IMR-90 (cell line): ENCODE measurements at regions not wholly inside any gene's neighbourhood (a gene's known extent, or its start where the extent isn't known, plus 50 kb on each side); places are given as distances from the start of the nearest gene placed in this dataset.
"Not testable (repeated sequence)": the region's sequence is repeated elsewhere in the genome, so short reads cannot be mapped to it uniquely, and the experiment has no call there.

Experiments used
- ATAC-seq: fragments of 200-7000 bp; cut with Tn5 transposase; 2 replicates; pipeline ENCODE4 v1.9.1; 2020; ENCODE audit warnings: low read depth, mild to moderate bottlenecking, moderate library complexity
- BruUV-seq: library from RNA; stranded (reverse); fragments of 400-500 nt; replicated peaks from 2 replicates; lab custom pipeline; 2021; lab: Mats Ljungman, UMichigan
- CTCF ChIA-PET: fragments of 300-600 bp; formaldehyde crosslinking; extraction: SDS; loops from one replicate; lab custom pipeline; 2021; ENCODE audit warnings: antibody characterized with exemption; lab: Yijun Ruan, JAX
- POLR2A ChIA-PET: fragments of 300-600 bp; sonication (Branson Sonifier 250); formaldehyde crosslinking; loops from one replicate; lab custom pipeline; 2022; ENCODE audit warnings: antibody characterized with exemption; ENCODE audit not compliant: unreplicated experiment; lab: Charles Lee
- DNase-seq: peaks from one replicate; pipeline ENCODE4 v3.0.0; 2013
- H2AFZ ChIP-seq: replicated peaks from 2 replicates; pipeline ENCODE3; 2013; ENCODE audit warnings: low read length, mild to moderate bottlenecking; ENCODE audit not compliant: poor library complexity
- H2AK5ac ChIP-seq: 2 replicates; pipeline ENCODE4 v1.6.1; 2013; ENCODE audit warnings: low read depth, low read length, inconsistent platforms
- H2AK9ac ChIP-seq: replicated peaks from 2 replicates; pipeline ENCODE3; 2013; ENCODE audit warnings: mild to moderate bottlenecking, low read depth, low read length, moderate library complexity; ENCODE audit not compliant: poor library complexity
- H2BK120ac ChIP-seq: 2 replicates; pipeline ENCODE4 v1.6.1; 2013; ENCODE audit warnings: low read depth, low read length, inconsistent platforms
- H2BK15ac ChIP-seq: 3 replicates; pipeline ENCODE4 v1.6.1; 2013; ENCODE audit warnings: low read depth, low read length, inconsistent platforms
- H2BK20ac ChIP-seq: 2 replicates; pipeline ENCODE4 v1.6.1; 2013; ENCODE audit warnings: low read depth, mild to moderate bottlenecking, inconsistent platforms, low read length, moderate library complexity
- H2BK5ac ChIP-seq: 2 replicates; pipeline ENCODE4 v1.6.1; 2013; ENCODE audit warnings: mild to moderate bottlenecking, low read depth, low read length, inconsistent platforms; ENCODE audit not compliant: poor library complexity, severe bottlenecking
- H3K14ac ChIP-seq: replicated peaks from 2 replicates; pipeline ENCODE4 v1.6.1; 2013; ENCODE audit warnings: low read depth, low read length, inconsistent platforms
- H3K18ac ChIP-seq: 2 replicates; pipeline ENCODE4 v1.6.1; 2013; ENCODE audit warnings: low read depth, low read length, control low read depth
- H3K23ac ChIP-seq: 2 replicates; pipeline ENCODE4 v1.6.1; 2013; ENCODE audit warnings: low read depth, low read length, inconsistent platforms
- H3K27ac ChIP-seq: 2 replicates; pipeline ENCODE4 v1.5.1; 2013; ENCODE audit warnings: mild to moderate bottlenecking, control low read depth, low read length; ENCODE audit not compliant: insufficient read depth
- H3K27me3 ChIP-seq: 2 replicates; pipeline ENCODE4 v1.6.1; 2013; ENCODE audit warnings: low read length; ENCODE audit not compliant: control insufficient read depth, insufficient read depth
- H3K36me3 ChIP-seq: 2 replicates; pipeline ENCODE4 v1.6.1; 2013; ENCODE audit warnings: low read length, mixed read lengths; ENCODE audit not compliant: control insufficient read depth, insufficient read depth
- H3K4ac ChIP-seq: 2 replicates; pipeline ENCODE4 v1.6.1; 2013; ENCODE audit warnings: low read depth, low read length, inconsistent platforms
- H3K4me1 ChIP-seq: 2 replicates; pipeline ENCODE4 v1.6.1; 2013; ENCODE audit warnings: low read length, mixed read lengths; ENCODE audit not compliant: control insufficient read depth, insufficient read depth
- H3K4me2 ChIP-seq: 2 replicates; pipeline ENCODE4 v1.6.1; 2013; ENCODE audit warnings: low read depth, mild to moderate bottlenecking, control low read depth, low read length, moderate library complexity
- H3K4me3 ChIP-seq: 2 replicates; pipeline ENCODE4 v1.5.1; 2013; ENCODE audit warnings: low read depth, mild to moderate bottlenecking, control low read depth, low read length, moderate library complexity; ENCODE audit not compliant: insufficient read depth
- H3K56ac ChIP-seq: 2 replicates; pipeline ENCODE4 v1.6.1; 2013; ENCODE audit warnings: low read length, inconsistent platforms; ENCODE audit not compliant: insufficient read depth; ENCODE audit errors: extremely low read depth
- H3K79me1 ChIP-seq, 2 experiments: 2 replicates each; pipeline ENCODE4 v1.6.1; 2013; ENCODE audit warnings: low read length in 2 of 2, inconsistent platforms in 1 of 2, low read depth in 1 of 2
- H3K9ac ChIP-seq: 2 replicates; pipeline ENCODE4 v1.6.1; 2013; ENCODE audit warnings: low read depth, low read length, control low read depth
- H3K9me1 ChIP-seq: 2 replicates; pipeline ENCODE4 v1.6.1; 2013; ENCODE audit warnings: low read length, inconsistent platforms; ENCODE audit not compliant: insufficient read depth
- H3K9me3 ChIP-seq: 2 replicates; pipeline ENCODE4 v1.6.1; 2013; ENCODE audit warnings: low read length; ENCODE audit not compliant: control insufficient read depth, insufficient read depth
- H4K20me1 ChIP-seq: 2 replicates; pipeline ENCODE4 v1.6.1; 2013; ENCODE audit warnings: low read length, inconsistent platforms; ENCODE audit not compliant: insufficient read depth
- H4K5ac ChIP-seq: 2 replicates; pipeline ENCODE4 v1.6.1; 2013; ENCODE audit warnings: mild to moderate bottlenecking, low read depth, low read length, control low read depth
- H4K8ac ChIP-seq, 2 experiments: 2 replicates each; pipeline ENCODE4 v1.6.1; 2013; ENCODE audit warnings: low read depth in 2 of 2, low read length in 2 of 2, control low read depth in 1 of 2, inconsistent platforms in 1 of 2
- H4K91ac ChIP-seq: 2 replicates; pipeline ENCODE4 v1.6.1; 2013; ENCODE audit warnings: low read depth, low read length, inconsistent platforms; ENCODE audit not compliant: insufficient read depth
- CEBPB ChIP-seq: IDR thresholded peaks from 2 replicates; pipeline ENCODE4 v1.6.1; 2012; ENCODE audit warnings: low read depth, low read length, improper control_type of control experiment
- USF2 ChIP-seq: fragments of 150-350 bp; IDR thresholded peaks from 2 replicates; pipeline ENCODE4 v1.6.1; 2017; ENCODE audit warnings: mild to moderate bottlenecking, antibody characterized with exemption, low read length, low read depth
- WGBS, 2 experiments: methylation state at CpG; one replicate each; pipeline versions ENCODE4 v1.1.5 to v1.1.7; 2013; ENCODE audit warnings: missing lambda C conversion rate in 2 of 2; ENCODE audit not compliant: insufficient read length in 1 of 2; ENCODE audit errors: extremely low coverage in 2 of 2; 5-methylcytosine and 5-hydroxymethylcytosine counted together
- dilution Hi-C: fragments of 300-500 bp; cut with HindIII; formaldehyde crosslinking; loops from one replicate; pipeline ENCODE4 v1.14.3; 2018; ENCODE audit warnings: low sequenced_read_pairs; ENCODE audit not compliant: unreplicated experiment
- in situ Hi-C: fragments of 300-500 bp; cut with MboI; formaldehyde crosslinking; loops from 3 replicates; pipeline ENCODE4 v1.14.3; 2019; ENCODE audit warnings: low sequenced_read_pairs, inconsistent platforms, mixed read lengths
- intact Hi-C: fragments of 100-400 bp; cut with micrococcal nuclease; formaldehyde crosslinking; loops from 2 replicates; pipeline ENCODE4 v1.10.0; 2022

- dilution Hi-C loops (no loop called here), intact Hi-C loops (no loop called here), in situ Hi-C loops (no loop called here)
- Histone ChIP-seq H3K23ac (no peak overlapping the region), H3K4me2 (no peak overlapping the region), H3K79me1 (no peaks in the 10 kb centered on the region), H3K27ac (no peak overlapping the region), H4K8ac (no peak overlapping the region), H2BK120ac (no peak overlapping the region), H3K4me1 (peaks cover 2% of the 10 kb centered on the region; the same call in 1 of the 2 replicates), H2BK5ac (no peak overlapping the region), H3K14ac (no peak overlapping the region), H4K91ac (no peak overlapping the region), H3K9me3 (no peaks in the 10 kb centered on the region), H3K56ac (no peak overlapping the region), H3K9ac (no peak overlapping the region), H2AFZ (no peak overlapping the region), H3K9me1 (0 out of 2 replicates have a peak, but pooled peaks cover 3% of the 10 kb centered on the region), H2AK5ac (no peak overlapping the region; the same call in 1 of the 2 replicates), H2AK9ac (no peak overlapping the region), H3K4ac (no peak overlapping the region), H3K27me3 (no peaks in the 10 kb centered on the region), H3K4me3 (no peak overlapping the region), H2BK15ac (no peak overlapping the region), H3K18ac (no peak overlapping the region), H2BK20ac (no peak overlapping the region), H3K36me3 (no peaks in the 10 kb centered on the region), H4K20me1 (no peaks in the 10 kb centered on the region), H4K5ac (no peak overlapping the region)
- WGBS, 2 experiments: no CpG with 5 or more reads among the region's 2 CpGs
- POLR2A ChIA-PET: no interaction called here
- no peak for ATAC-seq
- peak; percentile 71 for TF ChIP-seq CEBPB
- no peak for TF ChIP-seq USF2
- CTCF ChIA-PET: no interaction called here
- DNase-seq: peak; percentile 18
- no TSS peak for BruUV-seq
Observed at GRCh38 chr1:221602830-221603229, 139.1 kb downstream of the DUSP10 start.

GRCh38 chr1:221604390-221604789 lies 137.5 kb downstream of the DUSP10 start:
- BruUV-seq, in situ Hi-C loops, intact Hi-C loops, CTCF ChIA-PET, H4K8ac ChIP-seq, H3K56ac ChIP-seq, H3K4me2 ChIP-seq, H3K4me1 ChIP-seq, H2AK5ac ChIP-seq, H2BK15ac ChIP-seq, H2AFZ ChIP-seq, H2BK120ac ChIP-seq, H3K79me1 ChIP-seq, H3K9me1 ChIP-seq, H2BK5ac ChIP-seq, H3K9ac ChIP-seq, dilution Hi-C loops, DNase-seq, H3K23ac ChIP-seq, H3K27me3 ChIP-seq, H2BK20ac ChIP-seq, H4K20me1 ChIP-seq, ATAC-seq, H3K4ac ChIP-seq, H3K9me3 ChIP-seq, H3K27ac ChIP-seq, POLR2A ChIA-PET, H3K14ac ChIP-seq, H3K18ac ChIP-seq, H4K91ac ChIP-seq, H4K5ac ChIP-seq, H2AK9ac ChIP-seq, H3K4me3 ChIP-seq, H3K36me3 ChIP-seq: not testable (repeated sequence)
